ENCODE measurements at regions not wholly inside any gene's neighbourhood (a gene's known extent, or its start where the extent isn't known, plus 50 kb on each side); places are given as distances from the start of the nearest gene placed in this dataset.

DNA sequence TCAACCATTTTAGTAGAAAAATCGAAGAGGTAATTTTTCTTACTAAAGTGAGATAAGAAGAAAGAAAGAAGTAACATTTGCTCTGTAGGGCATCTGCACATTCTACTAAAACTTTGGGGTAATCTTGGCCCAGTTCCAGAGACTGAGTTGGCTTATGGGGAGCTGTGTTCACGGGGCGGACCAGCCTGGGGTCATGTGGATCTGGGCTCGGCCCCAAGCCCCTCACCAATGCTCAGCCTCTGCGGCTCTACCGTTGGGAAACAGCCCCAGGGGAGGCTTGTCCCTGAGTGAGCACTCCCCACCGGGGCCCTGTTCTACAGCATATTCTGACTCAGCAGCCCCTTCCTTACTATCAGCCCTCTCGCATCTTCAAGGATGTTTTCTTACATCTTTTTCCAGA is 132.3 kb downstream of the RTP5 start:
- TF ChIP-seq CTCF (conservative IDR thresholded peaks at IDR 0.05; ENCODE audit: low read length) = no peak
- no peak for TF ChIP-seq EZH2phosphoT487 (IDR thresholded peaks at IDR 0.05; ENCODE audit: borderline replicate concordance, low read depth, low read length)
